CD4-positive, alpha-beta T cell (primary cell): ENCODE measurements at regions not wholly inside any gene's neighbourhood (a gene's known extent, or its start where the extent isn't known, plus 50 kb on each side); places are given as distances from the start of the nearest gene placed in this dataset.

Experiments used
- ATAC-seq: fragments of 200-7000 bp; cut with Tn5 transposase; one replicate; pipeline ENCODE4 v1.10.0; 2022; ENCODE audit warnings: mild to moderate bottlenecking; ENCODE audit not compliant: poor library complexity
- CTCF ChIA-PET: fragments of 350-600 bp; sonication (Branson Sonifier 250); formaldehyde crosslinking; loops from one replicate; lab custom pipeline; 2021; ENCODE audit warnings: antibody characterized with exemption, inconsistent platforms; lab: Charles Lee
- POLR2A ChIA-PET: fragments of 350-600 bp; sonication (Branson Sonifier 250); formaldehyde crosslinking; loops from one replicate; lab custom pipeline; 2021; ENCODE audit warnings: antibody characterized with exemption, inconsistent platforms; lab: Charles Lee
- DNase-seq, 14 experiments: peaks; one replicate each; pipeline ENCODE4 v3.0.0-alpha.2; 2013 to 2020; ENCODE audit warnings: mixed read lengths in 2 of 14
- H3K27ac ChIP-seq, 2 donors: one replicate each; pipeline versions ENCODE4 v1.5.1 to v1.7.0; 2013; ENCODE audit warnings: low read length in 2 of 2, low read depth in 1 of 2, mild to moderate bottlenecking in 1 of 2
- H3K27me3 ChIP-seq, 2 experiments: 1 replicate in 1 of 2; 2 replicates in 1 of 2; pipeline versions ENCODE4 v1.6.1 to v1.7.0; 2013; ENCODE audit warnings: low read length in 2 of 2, control low read depth in 1 of 2, mild to moderate bottlenecking in 1 of 2, moderate library complexity in 1 of 2; ENCODE audit not compliant: insufficient read depth in 2 of 2, control insufficient read depth in 1 of 2
- H3K36me3 ChIP-seq: one replicate; pipeline ENCODE4 v1.6.1; 2013; ENCODE audit warnings: low read length, control low read depth; ENCODE audit not compliant: insufficient read depth
- H3K4me1 ChIP-seq: one replicate; pipeline ENCODE4 v1.6.1; 2013; ENCODE audit warnings: low read length, control low read depth; ENCODE audit not compliant: insufficient read depth
- H3K4me3 ChIP-seq: one replicate; pipeline ENCODE4 v1.5.1; 2013; ENCODE audit warnings: mild to moderate bottlenecking, low read length, moderate library complexity
- H3K9me3 ChIP-seq, 2 experiments: 1 replicate in 1 of 2; 2 replicates in 1 of 2; pipeline versions ENCODE4 v1.6.1 to v1.7.0; 2013; ENCODE audit warnings: low read length in 2 of 2, mild to moderate bottlenecking in 2 of 2, control low read depth in 1 of 2, moderate library complexity in 1 of 2; ENCODE audit not compliant: control insufficient read depth in 1 of 2, insufficient read depth in 1 of 2
- H3K27ac Mint-ChIP-seq: one replicate; pipeline ENCODE4 v1.8.0; 2020; ENCODE audit warnings: mixed read lengths
- H3K27me3 Mint-ChIP-seq: one replicate; pipeline ENCODE4 v1.8.0; 2021; ENCODE audit warnings: mixed read lengths
- H3K36me3 Mint-ChIP-seq: one replicate; pipeline ENCODE4 v1.8.0; 2021; ENCODE audit warnings: low read depth, mixed read lengths
- H3K4me1 Mint-ChIP-seq: one replicate; pipeline ENCODE4 v1.8.0; 2021; ENCODE audit warnings: low read depth, mixed read lengths
- H3K4me3 Mint-ChIP-seq: one replicate; pipeline ENCODE4 v1.8.0; 2020; ENCODE audit warnings: mild to moderate bottlenecking, mixed read lengths
- H3K9me3 Mint-ChIP-seq: one replicate; pipeline ENCODE4 v1.8.0; 2020; ENCODE audit warnings: mixed read lengths
- intact Hi-C, 2 experiments: fragments of 100-400 bp; cut with DNase I in 1 of 2; cut with micrococcal nuclease in 1 of 2; formaldehyde crosslinking; loops; one replicate each; pipeline versions ENCODE4 v1.15.1 to v1.9.0; 2023 to 2025; cut with DNase I, micrococcal nuclease
- TF ChIP-seq, protein P1 (sequence below): fragments of 200-600 bp; IDR thresholded peaks from one replicate; pipeline ENCODE4 v1.8.0; 2022; ENCODE audit warnings: antibody characterized with exemption, mild to moderate bottlenecking

DNA sequence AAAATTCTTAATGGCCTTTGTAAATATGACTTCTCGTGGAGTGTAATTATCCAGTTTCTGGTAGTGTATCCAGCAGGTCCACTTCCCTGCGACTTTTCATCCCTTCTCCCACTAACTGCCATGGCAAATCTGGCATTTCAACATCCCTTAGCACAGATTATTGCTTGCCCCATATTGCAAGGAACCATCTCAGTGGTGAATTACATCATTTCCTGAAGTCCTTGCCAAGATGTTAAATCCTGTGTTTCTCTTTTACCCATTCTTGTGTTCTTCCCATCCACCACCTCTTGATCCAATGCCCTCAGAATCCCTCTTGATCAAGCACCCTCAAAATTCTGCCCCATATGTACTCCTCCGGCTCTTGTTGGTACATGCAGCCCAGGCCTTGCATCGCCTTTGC lies 88.1 kb upstream of the ZNF81 start:
- ATAC-seq: no peak
- intact Hi-C loops: no loop called here
- ChIA-PET POLR2A (no interaction called here), CTCF (no interaction called here)
- no peak for DNase-seq
- Histone ChIP-seq H3K4me3 (no peak overlapping the region), H3K9me3 (no peaks in the 10 kb centered on the region), H3K27me3 (no peaks in the 10 kb centered on the region), H3K36me3 (no peaks in the 10 kb centered on the region), H3K4me1 (no peaks in the 10 kb centered on the region), H3K27ac (no peak overlapping the region)
- no peak overlapping the region for H3K4me3 Mint-ChIP-seq
- no peaks in the 10 kb centered on the region for H3K9me3 Mint-ChIP-seq
- H3K36me3 Mint-ChIP-seq: no peaks in the 10 kb centered on the region
- H3K27me3 Mint-ChIP-seq: peaks cover 4% of the 10 kb centered on the region
- H3K4me1 Mint-ChIP-seq: no peaks in the 10 kb centered on the region
- TF ChIP-seq, protein P1, sequence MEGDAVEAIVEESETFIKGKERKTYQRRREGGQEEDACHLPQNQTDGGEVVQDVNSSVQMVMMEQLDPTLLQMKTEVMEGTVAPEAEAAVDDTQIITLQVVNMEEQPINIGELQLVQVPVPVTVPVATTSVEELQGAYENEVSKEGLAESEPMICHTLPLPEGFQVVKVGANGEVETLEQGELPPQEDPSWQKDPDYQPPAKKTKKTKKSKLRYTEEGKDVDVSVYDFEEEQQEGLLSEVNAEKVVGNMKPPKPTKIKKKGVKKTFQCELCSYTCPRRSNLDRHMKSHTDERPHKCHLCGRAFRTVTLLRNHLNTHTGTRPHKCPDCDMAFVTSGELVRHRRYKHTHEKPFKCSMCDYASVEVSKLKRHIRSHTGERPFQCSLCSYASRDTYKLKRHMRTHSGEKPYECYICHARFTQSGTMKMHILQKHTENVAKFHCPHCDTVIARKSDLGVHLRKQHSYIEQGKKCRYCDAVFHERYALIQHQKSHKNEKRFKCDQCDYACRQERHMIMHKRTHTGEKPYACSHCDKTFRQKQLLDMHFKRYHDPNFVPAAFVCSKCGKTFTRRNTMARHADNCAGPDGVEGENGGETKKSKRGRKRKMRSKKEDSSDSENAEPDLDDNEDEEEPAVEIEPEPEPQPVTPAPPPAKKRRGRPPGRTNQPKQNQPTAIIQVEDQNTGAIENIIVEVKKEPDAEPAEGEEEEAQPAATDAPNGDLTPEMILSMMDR: no peak
- H3K27ac Mint-ChIP-seq: no peak overlapping the region

DNA sequence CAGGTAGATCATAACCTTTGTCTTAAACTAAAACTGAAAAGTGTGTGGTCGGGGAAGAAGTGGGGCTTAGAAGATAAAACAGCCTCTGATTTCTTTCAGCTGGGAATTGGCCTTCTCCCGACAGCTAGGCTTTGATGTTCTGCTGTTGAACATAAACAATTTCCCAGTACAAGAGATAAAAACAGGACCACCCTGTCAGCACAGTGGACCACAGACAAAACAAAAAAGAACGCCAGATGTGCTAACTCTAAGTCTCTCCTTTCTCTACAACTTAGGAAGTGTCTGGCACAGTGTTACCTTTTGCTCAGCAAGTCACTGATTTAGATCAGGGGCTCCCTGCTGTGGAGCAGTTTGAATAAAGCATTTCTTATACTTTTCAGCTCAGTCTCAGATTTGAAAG lies 87.5 kb upstream of the UXT start:
- intact Hi-C loops: no loop called here
- TF ChIP-seq, protein P1: no peak
- H3K9me3 Mint-ChIP-seq: no peaks in the 10 kb centered on the region

DNA sequence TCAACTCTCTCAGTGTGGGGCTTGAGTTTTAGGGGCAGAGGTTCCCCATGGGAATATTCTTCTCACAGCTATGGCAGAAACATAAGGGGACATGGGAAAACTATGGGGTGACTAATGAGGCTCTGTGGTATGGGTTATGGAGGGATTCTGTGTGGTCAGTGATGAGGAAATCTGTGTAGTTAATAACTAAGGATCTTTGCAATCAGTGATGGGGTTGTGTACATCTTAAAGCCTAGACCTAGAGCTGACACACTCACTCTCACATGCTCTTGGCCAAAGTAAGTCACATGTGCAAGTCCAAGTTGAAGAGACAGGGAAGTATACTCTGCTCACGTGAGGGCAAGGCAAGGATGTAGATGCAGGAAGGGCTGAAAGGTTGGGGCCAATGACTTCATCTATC lies 86.4 kb upstream of the UXT start:
- Mint-ChIP-seq H3K27ac (no peak overlapping the region), H3K4me1 (no peaks in the 10 kb centered on the region), H3K36me3 (no peaks in the 10 kb centered on the region), H3K27me3 (peaks cover 4% of the 10 kb centered on the region), H3K9me3 (no peaks in the 10 kb centered on the region), H3K4me3 (no peak overlapping the region)
- Histone ChIP-seq H3K4me3 (no peak overlapping the region), H3K4me1 (no peaks in the 10 kb centered on the region), H3K9me3 (no peaks in the 10 kb centered on the region), H3K27ac (no peak overlapping the region), H3K36me3 (no peaks in the 10 kb centered on the region), H3K27me3 (no peaks in the 10 kb centered on the region)
- TF ChIP-seq, protein P1: no peak
- ATAC-seq: no peak
- no peak for DNase-seq
- ChIA-PET POLR2A (no interaction called here), CTCF (no interaction called here)
- intact Hi-C loops: no loop called here

More for the DNA sequence above, 87.5 kb upstream of the UXT start:
- no peak overlapping the region for H3K4me3 ChIP-seq
- DNase-seq: no peak
- no peak overlapping the region for H3K4me3 Mint-ChIP-seq
- no peak overlapping the region for H3K27ac Mint-ChIP-seq
- ChIA-PET POLR2A (no interaction called here), CTCF (interaction anchor here (0.9 kb wide), 1 partner anchor 11 kb away, joined by 3 read pairs; no protein-coding TSS in a partner anchor)
- no peaks in the 10 kb centered on the region for H3K4me1 Mint-ChIP-seq
- no peaks in the 10 kb centered on the region for H3K36me3 ChIP-seq
- H3K4me1 ChIP-seq: no peaks in the 10 kb centered on the region
- no peaks in the 10 kb centered on the region for H3K9me3 ChIP-seq
- H3K27me3 ChIP-seq: no peaks in the 10 kb centered on the region
- H3K27ac ChIP-seq: no peak overlapping the region
- H3K36me3 Mint-ChIP-seq: no peaks in the 10 kb centered on the region
- ATAC-seq: no peak
- H3K27me3 Mint-ChIP-seq: peaks cover 4% of the 10 kb centered on the region
